ENCODE measurements at regions not wholly inside any gene's neighbourhood (a gene's known extent, or its start where the extent isn't known, plus 50 kb on each side); places are given as distances from the start of the nearest gene placed in this dataset.

DNA sequence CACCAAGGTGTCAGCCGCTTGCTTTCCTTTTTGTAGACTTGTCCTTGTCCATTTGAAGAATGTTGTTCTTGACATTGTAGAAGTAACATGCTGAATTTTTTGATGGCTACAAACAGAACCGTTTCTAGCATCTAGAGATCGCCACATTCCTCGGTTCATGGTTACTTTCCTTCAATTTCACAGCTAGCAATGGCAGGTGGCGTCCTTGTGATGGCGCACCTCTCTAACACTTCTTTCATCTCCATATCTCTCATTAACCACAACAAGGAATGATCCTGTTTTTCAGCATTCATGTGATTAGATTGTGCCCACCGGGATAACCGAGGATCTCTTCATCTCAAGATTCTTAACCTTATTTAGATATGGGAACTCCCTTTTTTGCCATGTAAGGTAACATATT lies 2129.8 kb downstream of the NCAM2 start:
- no peaks in the 10 kb centered on the region for H3K4me1 Mint-ChIP-seq (ENCODE audit: low read depth)
- POLR2A ChIA-PET: no interaction called here
- H3K36me3 ChIP-seq (ENCODE audit: insufficient read depth, low read length): no peaks in the 10 kb centered on the region
- ATAC-seq (ENCODE audit: poor library complexity) (no peak), DNase-seq (no peak)
- peaks cover 0 to 10% of the 10 kb centered on the region in 2 experiments for H3K9me3 ChIP-seq (ENCODE audit: control insufficient read depth in 1 of 2, insufficient read depth in 1 of 2, low read length in 2 of 2)
- H3K27ac Mint-ChIP-seq: no peak overlapping the region
- no peak overlapping the region for H3K4me3 Mint-ChIP-seq
- no peaks in the 10 kb centered on the region for H3K4me1 ChIP-seq (ENCODE audit: insufficient read depth, low read length)
- H3K36me3 Mint-ChIP-seq (ENCODE audit: low read depth): no peaks in the 10 kb centered on the region
- intact Hi-C loops (cut with DNase I, micrococcal nuclease): no loop called here
- H3K27ac ChIP-seq (ENCODE audit: low read depth in 1 of 2, low read length in 2 of 2): no peak overlapping the region
- no peak overlapping the region for H3K4me3 ChIP-seq (ENCODE audit: low read length)
- CTCF ChIA-PET: no interaction called here
- no peaks in the 10 kb centered on the region for H3K27me3 Mint-ChIP-seq
- peaks cover 6% of the 10 kb centered on the region for H3K9me3 Mint-ChIP-seq
- TF ChIP-seq, protein P1, sequence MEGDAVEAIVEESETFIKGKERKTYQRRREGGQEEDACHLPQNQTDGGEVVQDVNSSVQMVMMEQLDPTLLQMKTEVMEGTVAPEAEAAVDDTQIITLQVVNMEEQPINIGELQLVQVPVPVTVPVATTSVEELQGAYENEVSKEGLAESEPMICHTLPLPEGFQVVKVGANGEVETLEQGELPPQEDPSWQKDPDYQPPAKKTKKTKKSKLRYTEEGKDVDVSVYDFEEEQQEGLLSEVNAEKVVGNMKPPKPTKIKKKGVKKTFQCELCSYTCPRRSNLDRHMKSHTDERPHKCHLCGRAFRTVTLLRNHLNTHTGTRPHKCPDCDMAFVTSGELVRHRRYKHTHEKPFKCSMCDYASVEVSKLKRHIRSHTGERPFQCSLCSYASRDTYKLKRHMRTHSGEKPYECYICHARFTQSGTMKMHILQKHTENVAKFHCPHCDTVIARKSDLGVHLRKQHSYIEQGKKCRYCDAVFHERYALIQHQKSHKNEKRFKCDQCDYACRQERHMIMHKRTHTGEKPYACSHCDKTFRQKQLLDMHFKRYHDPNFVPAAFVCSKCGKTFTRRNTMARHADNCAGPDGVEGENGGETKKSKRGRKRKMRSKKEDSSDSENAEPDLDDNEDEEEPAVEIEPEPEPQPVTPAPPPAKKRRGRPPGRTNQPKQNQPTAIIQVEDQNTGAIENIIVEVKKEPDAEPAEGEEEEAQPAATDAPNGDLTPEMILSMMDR (IDR thresholded peaks at IDR 0.05): no peak
- no peaks in the 10 kb centered on the region for H3K27me3 ChIP-seq (ENCODE audit: control insufficient read depth in 1 of 2, insufficient read depth in 2 of 2, low read length in 2 of 2)

DNA sequence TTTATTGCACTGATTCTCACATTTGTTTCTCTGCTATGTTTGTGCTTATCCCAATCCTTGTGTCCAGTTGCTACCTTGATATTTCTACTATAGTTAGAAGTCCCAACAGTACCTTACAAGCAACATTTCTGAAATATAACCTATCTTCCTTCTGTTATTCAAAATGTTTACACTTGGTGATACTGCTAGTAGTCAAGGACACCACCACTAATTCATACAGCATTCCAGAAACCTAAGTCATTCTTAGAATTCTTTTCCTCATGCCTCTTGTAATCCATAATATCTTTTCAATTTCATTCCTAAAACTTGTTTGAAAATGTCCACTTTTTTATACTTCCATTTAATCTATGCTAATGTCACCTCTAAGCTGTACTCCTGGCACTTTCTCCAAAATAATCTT lies 2132.1 kb downstream of the NCAM2 start:
- H3K4me3 Mint-ChIP-seq: no peak overlapping the region
- H3K27ac Mint-ChIP-seq: no peak overlapping the region
- peaks cover 13% of the 10 kb centered on the region for H3K9me3 Mint-ChIP-seq
- no peaks in the 10 kb centered on the region for H3K4me1 Mint-ChIP-seq (ENCODE audit: low read depth)
- ChIA-PET POLR2A (no interaction called here), CTCF (no interaction called here)
- TF ChIP-seq, protein P1 (IDR thresholded peaks at IDR 0.05): no peak
- Histone ChIP-seq H3K27me3 (ENCODE audit: control insufficient read depth in 1 of 2, insufficient read depth in 2 of 2, low read length in 2 of 2) (no peaks in the 10 kb centered on the region), H3K27ac (ENCODE audit: low read depth in 1 of 2, low read length in 2 of 2) (no peak overlapping the region), H3K36me3 (ENCODE audit: insufficient read depth, low read length) (no peaks in the 10 kb centered on the region), H3K9me3 (ENCODE audit: control insufficient read depth in 1 of 2, insufficient read depth in 1 of 2, low read length in 2 of 2) (peaks cover 0 to 7% of the 10 kb centered on the region in 2 experiments), H3K4me1 (ENCODE audit: insufficient read depth, low read length) (no peaks in the 10 kb centered on the region), H3K4me3 (ENCODE audit: low read length) (no peak overlapping the region)
- intact Hi-C loops (cut with DNase I, micrococcal nuclease): no loop called here
- DNase-seq: no peak
- H3K36me3 Mint-ChIP-seq (ENCODE audit: low read depth): no peaks in the 10 kb centered on the region
- no peaks in the 10 kb centered on the region for H3K27me3 Mint-ChIP-seq
- no peak for ATAC-seq (ENCODE audit: poor library complexity)

DNA sequence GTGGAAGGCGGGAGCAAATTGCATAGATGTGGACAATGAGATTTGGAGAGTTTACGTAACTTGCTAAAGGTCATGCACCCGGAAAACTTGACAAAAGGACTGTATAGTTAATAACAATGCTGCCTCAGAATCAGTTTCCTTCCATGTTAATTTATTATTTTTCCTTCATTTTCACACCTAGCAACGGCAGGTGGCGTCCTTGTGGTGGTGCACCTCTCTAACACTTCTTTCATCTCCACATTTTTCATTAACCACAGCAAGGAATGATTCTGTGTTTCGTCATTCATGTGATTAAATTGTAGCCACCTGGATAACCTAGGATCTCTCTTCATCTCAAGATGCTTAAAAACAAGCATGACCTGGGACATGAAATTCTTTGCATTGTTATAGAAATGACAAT lies 2133.0 kb downstream of the NCAM2 start:
- no peaks in the 10 kb centered on the region for H3K4me1 Mint-ChIP-seq (ENCODE audit: low read depth)
- intact Hi-C loops (cut with DNase I, micrococcal nuclease): no loop called here
- ATAC-seq (ENCODE audit: poor library complexity) (no peak), DNase-seq (no peak)
- TF ChIP-seq, protein P1 (IDR thresholded peaks at IDR 0.05): no peak
- POLR2A ChIA-PET: no interaction called here
- H3K36me3 ChIP-seq (ENCODE audit: insufficient read depth, low read length): no peaks in the 10 kb centered on the region
- H3K27ac ChIP-seq (ENCODE audit: low read depth in 1 of 2, low read length in 2 of 2): no peak overlapping the region
- CTCF ChIA-PET: no interaction called here
- no peaks in the 10 kb centered on the region for H3K4me1 ChIP-seq (ENCODE audit: insufficient read depth, low read length)
- no peaks in the 10 kb centered on the region for H3K27me3 ChIP-seq (ENCODE audit: control insufficient read depth in 1 of 2, insufficient read depth in 2 of 2, low read length in 2 of 2)
- no peak overlapping the region for H3K27ac Mint-ChIP-seq
- H3K27me3 Mint-ChIP-seq: no peaks in the 10 kb centered on the region
- H3K4me3 ChIP-seq (ENCODE audit: low read length): no peak overlapping the region
- H3K9me3 ChIP-seq (ENCODE audit: control insufficient read depth in 1 of 2, insufficient read depth in 1 of 2, low read length in 2 of 2): peaks cover 0 to 7% of the 10 kb centered on the region in 2 experiments
- H3K36me3 Mint-ChIP-seq (ENCODE audit: low read depth): no peaks in the 10 kb centered on the region
- H3K9me3 Mint-ChIP-seq: peaks cover 13% of the 10 kb centered on the region
- H3K4me3 Mint-ChIP-seq: no peak overlapping the region

All from CD4-positive, alpha-beta T cell (primary cell).